ENCODE measurements at regions not wholly inside any gene's neighbourhood (a gene's known extent, or its start where the extent isn't known, plus 50 kb on each side); places are given as distances from the start of the nearest gene placed in this dataset.
"Not testable (repeated sequence)": the region's sequence is repeated elsewhere in the genome, so short reads cannot be mapped to it uniquely, and the experiment has no call there.

DNA sequence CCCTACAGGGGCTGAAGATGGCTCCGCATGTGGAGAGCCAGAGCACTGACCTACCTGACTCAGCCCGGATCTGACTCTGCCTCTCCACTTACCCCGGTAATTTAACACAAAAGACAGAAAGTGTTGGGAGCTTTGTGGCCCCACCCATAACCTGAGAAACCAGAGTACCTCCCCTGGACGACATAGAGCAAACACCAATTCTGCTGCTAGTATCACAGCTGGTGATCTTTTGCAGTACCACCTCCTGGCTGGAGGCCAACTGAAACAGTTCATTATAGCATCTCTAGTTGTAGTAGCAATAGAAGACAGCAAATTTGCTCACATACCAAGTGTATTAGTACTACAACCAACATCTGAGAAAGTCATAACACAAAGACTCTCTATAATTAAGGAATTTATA, 443.9 kb downstream of the KLHL4 start:
- no peak overlapping the region for H3K4me3 ChIP-seq (ENCODE audit: low read depth, low read length, poor library complexity, severe bottlenecking)
- intact Hi-C loops (cut with micrococcal nuclease; ENCODE audit: unreplicated experiment): no loop called here
- no peaks in the 10 kb centered on the region for H4K20me1 ChIP-seq (ENCODE audit: insufficient read depth, low read length)
- no peak overlapping the region for H2AFZ ChIP-seq (ENCODE audit: low read length)
- no peak for DNase-seq (ENCODE audit: low spot score)
- TF ChIP-seq, protein P1, sequence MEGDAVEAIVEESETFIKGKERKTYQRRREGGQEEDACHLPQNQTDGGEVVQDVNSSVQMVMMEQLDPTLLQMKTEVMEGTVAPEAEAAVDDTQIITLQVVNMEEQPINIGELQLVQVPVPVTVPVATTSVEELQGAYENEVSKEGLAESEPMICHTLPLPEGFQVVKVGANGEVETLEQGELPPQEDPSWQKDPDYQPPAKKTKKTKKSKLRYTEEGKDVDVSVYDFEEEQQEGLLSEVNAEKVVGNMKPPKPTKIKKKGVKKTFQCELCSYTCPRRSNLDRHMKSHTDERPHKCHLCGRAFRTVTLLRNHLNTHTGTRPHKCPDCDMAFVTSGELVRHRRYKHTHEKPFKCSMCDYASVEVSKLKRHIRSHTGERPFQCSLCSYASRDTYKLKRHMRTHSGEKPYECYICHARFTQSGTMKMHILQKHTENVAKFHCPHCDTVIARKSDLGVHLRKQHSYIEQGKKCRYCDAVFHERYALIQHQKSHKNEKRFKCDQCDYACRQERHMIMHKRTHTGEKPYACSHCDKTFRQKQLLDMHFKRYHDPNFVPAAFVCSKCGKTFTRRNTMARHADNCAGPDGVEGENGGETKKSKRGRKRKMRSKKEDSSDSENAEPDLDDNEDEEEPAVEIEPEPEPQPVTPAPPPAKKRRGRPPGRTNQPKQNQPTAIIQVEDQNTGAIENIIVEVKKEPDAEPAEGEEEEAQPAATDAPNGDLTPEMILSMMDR (conservative IDR thresholded peaks at IDR 0.05; ENCODE audit: low read length): no peak
- no peak for TF ChIP-seq EZH2phosphoT487 (IDR thresholded peaks at IDR 0.05; ENCODE audit: borderline replicate concordance, low read depth, low read length)
- H3K9me2 ChIP-seq (ENCODE audit: insufficient read depth, low read length): no peaks in the 10 kb centered on the region
- no peaks in the 10 kb centered on the region for H3K36me3 ChIP-seq (ENCODE audit: insufficient read depth, low read length)
- H3K9me3 ChIP-seq (ENCODE audit: low read length): no peaks in the 10 kb centered on the region
- H3K27ac ChIP-seq (ENCODE audit: low read depth, low read length, poor library complexity, severe bottlenecking): no peak overlapping the region
- ChIA-PET POLR2A (no interaction called here), CTCF (ENCODE audit: unreplicated experiment) (no interaction called here)
- no peaks in the 10 kb centered on the region for H3K4me1 ChIP-seq (ENCODE audit: insufficient read depth, low read length, poor library complexity, severe bottlenecking)
- no peaks in the 10 kb centered on the region for H3K79me2 ChIP-seq (ENCODE audit: insufficient read depth, low read depth, low read length)
- no TSS peak for BruUV-seq (replicated peaks)
- H3K4me2 ChIP-seq (ENCODE audit: low read length): no peak overlapping the region

DNA sequence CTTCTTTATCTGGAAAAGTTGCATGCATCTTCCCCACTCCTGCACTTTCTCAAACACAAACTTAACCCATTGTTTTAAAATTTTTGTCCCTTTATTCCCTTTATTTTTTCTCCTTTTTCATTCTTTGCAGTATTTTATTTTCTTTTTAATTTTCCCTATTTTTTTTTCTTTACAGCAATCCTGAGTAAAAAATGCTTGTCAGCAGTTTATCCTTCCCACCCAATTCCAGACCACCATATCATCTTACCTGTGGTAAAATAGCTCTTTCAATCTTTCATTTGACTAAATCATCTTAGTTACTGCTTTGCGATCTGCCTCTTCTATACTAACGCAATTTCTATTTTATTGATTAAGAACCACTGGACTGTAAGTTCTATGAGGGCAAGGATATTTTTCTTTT, 450.5 kb downstream of the KLHL4 start:
- no peak overlapping the region for H2AFZ ChIP-seq (ENCODE audit: low read length)
- no TSS peak for BruUV-seq (replicated peaks)
- no peak overlapping the region for H3K4me2 ChIP-seq (ENCODE audit: low read length)
- H3K36me3 ChIP-seq (ENCODE audit: insufficient read depth, low read length): no peaks in the 10 kb centered on the region
- ChIA-PET POLR2A (no interaction called here), CTCF (ENCODE audit: unreplicated experiment) (no interaction called here)
- no peaks in the 10 kb centered on the region for H3K4me1 ChIP-seq (ENCODE audit: insufficient read depth, low read length, poor library complexity, severe bottlenecking)
- no peak overlapping the region for H3K27ac ChIP-seq (ENCODE audit: low read depth, low read length, poor library complexity, severe bottlenecking)
- no peaks in the 10 kb centered on the region for H3K79me2 ChIP-seq (ENCODE audit: insufficient read depth, low read depth, low read length)
- H3K9me2 ChIP-seq (ENCODE audit: insufficient read depth, low read length): no peaks in the 10 kb centered on the region
- intact Hi-C loops (cut with micrococcal nuclease; ENCODE audit: unreplicated experiment): no loop called here
- DNase-seq (ENCODE audit: low spot score): no peak
- H3K4me3 ChIP-seq (ENCODE audit: low read depth, low read length, poor library complexity, severe bottlenecking): no peak overlapping the region
- H3K9me3 ChIP-seq (ENCODE audit: low read length): no peaks in the 10 kb centered on the region
- H4K20me1 ChIP-seq (ENCODE audit: insufficient read depth, low read length): no peaks in the 10 kb centered on the region
- TF ChIP-seq, protein P1 (conservative IDR thresholded peaks at IDR 0.05; ENCODE audit: low read length): no peak
- TF ChIP-seq EZH2phosphoT487 (IDR thresholded peaks at IDR 0.05; ENCODE audit: borderline replicate concordance, low read depth, low read length): no peak

DNA sequence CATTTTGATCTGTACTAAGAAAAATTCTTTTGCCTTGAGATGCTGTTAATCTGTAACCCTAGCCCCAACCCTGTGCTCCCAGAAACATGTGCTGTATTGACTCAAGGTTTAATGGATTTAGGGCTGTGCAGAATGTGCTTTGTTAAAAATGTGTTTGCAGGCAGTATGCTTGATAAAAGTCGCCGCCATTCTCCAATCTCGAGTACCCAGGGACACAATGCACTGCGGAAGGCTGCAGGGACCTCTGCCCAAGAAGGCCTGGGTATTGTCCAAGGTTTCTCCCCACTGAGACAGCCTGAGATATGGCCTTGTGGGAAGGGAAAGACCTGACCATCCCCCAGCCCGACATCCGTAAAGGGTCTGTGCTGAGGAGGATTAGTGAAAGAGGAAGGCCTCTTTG, 454.5 kb downstream of the KLHL4 start:
- H3K36me3 ChIP-seq (ENCODE audit: insufficient read depth, low read length); H3K27ac ChIP-seq (ENCODE audit: low read depth, low read length, poor library complexity, severe bottlenecking); POLR2A ChIA-PET; intact Hi-C loops (cut with micrococcal nuclease; ENCODE audit: unreplicated experiment); H3K9me3 ChIP-seq (ENCODE audit: low read length); H3K79me2 ChIP-seq (ENCODE audit: insufficient read depth, low read depth, low read length); H3K4me2 ChIP-seq (ENCODE audit: low read length); DNase-seq (ENCODE audit: low spot score); CTCF ChIA-PET (ENCODE audit: unreplicated experiment); H2AFZ ChIP-seq (ENCODE audit: low read length); H3K4me1 ChIP-seq (ENCODE audit: insufficient read depth, low read length, poor library complexity, severe bottlenecking); H3K4me3 ChIP-seq (ENCODE audit: low read depth, low read length, poor library complexity, severe bottlenecking); H3K9me2 ChIP-seq (ENCODE audit: insufficient read depth, low read length); H4K20me1 ChIP-seq (ENCODE audit: insufficient read depth, low read length); BruUV-seq (replicated peaks): not testable (repeated sequence)

Data from OCI-LY7 (cell line).